GM20431 (cell line): ENCODE measurements at regions not wholly inside any gene's neighbourhood (a gene's known extent, or its start where the extent isn't known, plus 50 kb on each side); places are given as distances from the start of the nearest gene placed in this dataset.

Experiments used
- in situ Hi-C: fragments of 300-500 bp; cut with MseI, MboI; formaldehyde crosslinking; loops from one replicate; pipeline ENCODE4 v1.15.0; 2020; ENCODE audit warnings: low sequenced_read_pairs; ENCODE audit not compliant: unreplicated experiment

DNA sequence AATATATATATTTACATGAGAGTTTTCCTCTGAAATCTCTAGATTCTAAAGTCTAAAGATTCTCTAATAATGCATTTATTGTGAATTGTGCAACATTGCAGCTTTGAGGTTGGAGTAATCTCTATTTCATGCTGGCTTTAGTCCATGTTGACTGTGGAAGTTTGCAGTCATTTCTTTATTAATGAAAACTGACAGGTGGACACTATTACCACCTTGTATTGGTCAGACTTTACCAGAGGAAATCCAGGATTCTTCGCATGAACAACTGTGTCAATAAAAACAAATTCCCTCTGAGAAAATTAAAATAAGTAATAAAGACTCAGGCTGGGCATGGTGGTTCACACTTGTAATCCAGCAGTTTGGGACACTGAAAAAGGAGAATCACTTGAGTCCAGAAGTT, 274.1 kb downstream of the SHQ1 start:
- in situ Hi-C loops: no loop called here

DNA sequence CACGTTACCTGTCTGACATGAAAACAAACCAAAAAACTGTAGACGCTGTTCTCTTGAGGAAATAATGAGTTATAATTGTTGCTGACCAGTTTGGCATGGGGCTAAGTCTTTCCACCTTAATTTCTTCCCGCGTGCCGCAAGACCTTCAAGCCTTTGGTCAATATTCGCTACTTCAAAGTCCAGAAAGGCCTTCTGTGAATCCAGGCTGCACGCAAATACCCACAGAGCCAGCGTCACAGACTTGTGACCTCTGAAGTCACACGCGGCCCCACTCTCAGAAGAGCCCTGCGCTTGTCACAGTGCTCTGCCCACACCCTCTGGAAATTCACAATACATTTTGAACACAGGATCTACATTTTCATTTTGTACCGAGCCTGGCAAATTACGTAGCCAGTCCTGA, 275.2 kb downstream of the SHQ1 start:
- in situ Hi-C loops: no loop called here

DNA sequence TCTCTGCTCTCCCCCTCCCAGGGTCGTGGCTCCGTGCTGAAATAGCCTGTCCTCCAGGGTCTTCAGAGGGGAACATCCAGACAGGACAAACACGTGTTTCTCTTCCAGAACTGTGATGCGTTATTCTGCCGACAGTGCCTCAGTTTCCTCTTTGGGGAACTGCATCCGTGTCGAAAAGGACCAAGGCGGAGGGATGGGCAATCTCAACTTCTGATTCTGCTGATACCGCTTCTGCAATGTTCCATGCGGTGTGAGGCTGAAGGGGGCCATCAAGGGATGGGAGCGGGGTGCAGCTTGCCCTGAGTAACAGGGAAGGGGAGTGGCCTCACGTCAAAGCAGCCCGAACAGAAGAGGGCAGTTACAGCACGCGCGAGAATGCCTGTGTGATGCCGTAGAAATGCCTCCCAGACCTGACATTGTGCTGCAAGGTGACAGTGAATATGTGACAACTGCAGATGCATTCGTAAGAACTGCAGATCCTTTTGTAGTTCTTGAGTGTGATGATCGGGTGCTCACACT, 275.7 kb downstream of the SHQ1 start:
- in situ Hi-C loops: no loop called here

DNA sequence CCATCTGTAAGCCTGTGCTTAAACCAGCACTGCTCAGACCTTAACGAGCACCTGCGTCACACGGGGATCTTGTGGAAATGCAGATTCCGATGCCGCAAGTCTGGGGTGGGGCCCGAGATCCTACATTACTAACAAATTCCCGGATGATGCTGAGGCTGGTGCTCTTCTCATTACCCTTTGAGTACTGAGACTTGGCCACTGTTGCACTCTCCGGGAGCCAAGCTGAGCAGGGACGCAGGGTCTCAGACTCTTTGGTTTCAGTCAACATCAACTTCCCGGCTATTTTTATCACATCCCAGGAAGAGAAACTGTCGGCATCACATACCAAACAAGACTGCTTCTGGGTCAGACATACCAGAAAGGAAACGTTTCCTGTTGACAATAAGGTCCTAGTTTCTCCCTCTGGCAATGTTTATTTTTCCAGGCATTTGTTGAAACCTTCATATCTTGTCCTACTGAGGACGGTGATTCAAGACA, 276.6 kb downstream of the SHQ1 start:
- in situ Hi-C loops: no loop called here

DNA sequence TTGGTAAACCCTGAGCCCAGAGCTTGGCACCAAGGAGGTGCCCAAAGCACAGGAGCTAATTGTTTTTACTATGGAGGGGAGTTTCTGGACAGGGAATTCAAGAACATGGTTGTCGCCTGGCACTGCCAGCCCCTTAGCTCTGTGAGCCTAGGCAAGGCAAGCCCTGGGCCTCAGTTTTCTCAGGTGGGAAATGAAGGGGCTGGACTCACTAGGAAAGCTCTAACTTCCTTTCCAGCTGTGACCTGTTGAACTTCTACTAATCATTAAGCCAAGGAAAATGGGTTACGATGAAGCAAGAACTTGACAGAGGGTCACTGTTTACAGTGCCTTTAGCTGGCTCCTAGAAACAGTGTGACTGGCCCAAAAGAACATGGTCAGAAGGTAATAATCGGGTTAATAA, 277.2 kb downstream of the SHQ1 start:
- in situ Hi-C loops: no loop called here

DNA sequence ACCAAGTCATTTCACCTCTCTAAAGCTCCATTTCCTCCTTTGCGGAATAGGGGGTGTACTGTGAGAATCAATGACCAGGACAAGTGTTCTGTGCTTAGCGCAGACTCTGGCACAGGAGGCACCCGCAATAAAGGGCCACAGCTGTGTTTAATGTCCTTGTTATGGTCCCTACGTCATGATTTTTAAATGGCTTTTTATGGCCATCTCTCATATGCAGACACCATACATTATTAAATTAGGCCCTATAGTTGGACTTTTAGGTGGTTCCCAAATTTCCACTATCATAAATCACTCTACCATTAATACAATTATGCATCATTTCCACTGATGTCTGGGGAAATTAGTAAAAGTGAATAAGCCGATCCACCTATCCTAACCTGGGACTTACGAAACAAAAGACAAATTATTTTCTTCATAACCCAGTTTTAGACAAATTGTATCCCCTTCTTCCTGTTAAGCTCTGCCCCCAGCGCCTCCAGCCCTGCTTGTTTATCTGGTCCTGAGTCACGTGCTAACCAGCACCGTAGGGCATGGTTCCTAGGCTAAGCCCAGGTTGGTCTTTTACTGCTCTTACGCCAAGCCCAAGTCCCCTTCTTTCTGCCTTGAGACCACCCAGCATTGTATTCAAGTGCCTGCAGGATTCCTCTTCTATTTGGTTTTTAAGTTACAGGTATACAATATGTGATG, 278.3 kb downstream of the SHQ1 start:
- in situ Hi-C loops: no loop called here

DNA sequence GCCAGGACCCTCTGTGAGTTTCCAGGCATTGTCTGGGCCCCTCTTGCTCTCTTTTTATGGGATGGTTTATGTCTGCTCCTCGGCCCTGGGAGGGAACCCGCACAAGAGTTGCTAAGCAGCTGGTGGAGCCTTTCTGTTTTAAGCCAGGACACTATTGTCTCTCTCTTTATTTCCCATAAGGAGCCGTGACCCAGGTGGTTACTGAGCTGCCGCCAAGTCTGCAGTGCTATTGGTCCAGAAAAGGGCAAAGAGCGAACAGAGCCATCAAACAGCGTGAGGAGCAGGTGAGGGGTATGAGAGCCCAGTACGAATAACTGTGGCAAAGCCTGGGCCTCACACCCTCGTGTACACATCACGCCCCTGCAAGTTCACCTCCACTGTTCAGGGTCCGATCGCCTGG, 280.2 kb downstream of the SHQ1 start:
- in situ Hi-C loops: no loop called here

DNA sequence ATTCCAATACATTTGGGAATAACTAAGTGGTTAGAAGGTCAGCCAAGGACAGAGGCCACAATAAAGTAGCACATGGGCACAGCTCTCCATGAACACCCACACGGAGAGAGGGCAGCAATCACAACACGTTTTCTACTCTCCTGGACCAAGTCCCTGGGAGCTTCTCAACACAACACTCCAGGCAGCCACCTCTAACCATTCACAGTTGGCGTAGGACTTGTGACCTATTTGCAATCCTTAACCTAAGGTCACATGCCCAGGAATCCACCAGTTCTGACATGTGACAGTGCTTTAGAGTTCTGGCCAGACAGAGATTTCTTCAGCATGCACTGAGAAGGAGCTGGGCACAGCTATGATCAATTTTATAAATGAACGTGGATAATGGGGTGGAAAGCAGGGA, 280.8 kb downstream of the SHQ1 start:
- in situ Hi-C loops: no loop called here

DNA sequence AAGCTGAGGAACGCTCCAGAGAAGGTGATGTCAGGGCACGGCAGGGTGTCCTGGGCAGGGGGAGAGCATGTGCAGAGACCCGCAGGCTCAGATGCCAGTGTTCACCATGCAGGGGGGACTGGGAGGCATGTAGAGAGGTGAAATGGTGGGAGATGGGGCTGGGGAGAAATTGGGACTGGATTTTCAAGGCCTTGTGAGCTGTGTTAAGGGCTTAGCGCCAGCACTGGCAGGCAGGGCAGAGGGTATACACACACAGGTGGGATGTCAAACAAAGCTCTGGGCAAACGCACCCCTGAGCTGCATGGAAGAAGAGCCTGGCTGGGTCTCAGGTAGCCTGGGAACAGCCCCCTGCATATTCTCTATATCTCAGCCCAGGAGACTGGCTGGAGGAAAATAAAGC, 282.7 kb downstream of the SHQ1 start:
- in situ Hi-C loops: no loop called here

DNA sequence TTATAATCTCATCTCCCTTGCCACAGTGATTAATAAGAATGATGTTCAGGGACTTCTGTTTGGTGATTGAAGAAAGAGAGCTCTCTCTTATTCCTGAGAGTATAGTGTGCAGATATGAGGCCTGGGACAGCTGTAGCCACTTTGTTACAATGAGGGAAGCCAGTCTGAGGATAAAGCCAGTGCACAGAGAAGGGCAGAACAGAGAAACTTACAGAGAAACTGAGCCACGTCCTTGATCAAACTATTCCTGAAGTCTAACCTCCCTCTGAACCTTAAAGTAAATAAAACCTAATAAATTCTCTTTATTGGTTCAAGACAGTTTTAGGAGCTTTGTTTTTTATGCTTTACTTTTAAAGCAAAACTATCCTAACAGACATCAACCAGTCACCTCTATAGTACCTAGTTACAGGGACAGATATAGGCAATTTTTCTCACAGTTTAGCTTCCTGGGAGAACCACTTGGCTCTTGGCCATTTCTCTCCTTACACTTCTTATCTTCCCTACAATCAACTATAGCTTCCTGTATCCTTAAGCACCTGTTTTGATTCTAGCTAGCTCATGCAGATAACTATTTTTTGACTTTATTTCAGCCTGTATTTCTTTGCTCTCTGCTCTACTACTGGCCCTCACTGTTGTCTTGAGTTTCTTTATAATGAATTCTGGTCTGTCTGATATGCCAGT, 284.4 kb downstream of the SHQ1 start:
- in situ Hi-C loops: no loop called here

DNA sequence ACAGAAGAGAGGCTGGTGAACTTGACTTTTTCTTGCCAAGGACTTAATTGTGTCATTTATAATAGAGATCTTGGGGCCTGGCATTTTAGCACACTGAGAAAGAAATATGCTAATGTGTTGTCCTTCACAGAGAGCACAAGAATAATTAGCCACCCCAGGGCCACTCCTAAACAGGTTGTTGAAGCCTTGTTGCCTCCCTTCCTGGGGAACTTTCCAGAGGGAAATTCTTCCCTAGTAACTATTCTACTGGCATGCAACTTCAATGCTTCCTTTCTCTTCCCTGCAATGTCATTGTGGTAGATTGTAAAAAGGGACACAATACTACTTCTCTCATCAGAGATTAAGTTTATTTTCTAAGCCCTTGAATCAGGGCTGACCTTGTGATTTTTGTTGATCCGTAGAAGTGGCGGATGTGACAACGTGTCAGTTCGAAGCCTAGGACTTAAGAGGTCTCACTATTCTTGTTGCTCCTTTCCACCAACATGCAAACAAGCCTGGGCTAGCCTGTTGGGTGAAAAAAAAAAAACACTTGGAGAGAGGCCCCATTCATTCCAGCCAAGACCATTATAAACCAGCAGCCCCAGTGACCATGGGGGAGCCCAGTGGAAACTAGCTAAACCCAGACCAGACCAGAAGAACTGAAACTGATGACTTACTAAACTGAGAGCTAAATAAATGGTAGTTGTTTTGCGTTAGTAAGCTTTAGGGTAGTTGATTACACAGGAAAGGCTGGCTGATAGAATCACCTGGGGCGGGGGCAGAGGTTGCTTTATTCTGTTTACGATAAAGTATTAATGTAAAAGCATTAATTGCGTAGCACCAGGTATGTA, 287.2 kb downstream of the SHQ1 start:
- in situ Hi-C loops: no loop called here

DNA sequence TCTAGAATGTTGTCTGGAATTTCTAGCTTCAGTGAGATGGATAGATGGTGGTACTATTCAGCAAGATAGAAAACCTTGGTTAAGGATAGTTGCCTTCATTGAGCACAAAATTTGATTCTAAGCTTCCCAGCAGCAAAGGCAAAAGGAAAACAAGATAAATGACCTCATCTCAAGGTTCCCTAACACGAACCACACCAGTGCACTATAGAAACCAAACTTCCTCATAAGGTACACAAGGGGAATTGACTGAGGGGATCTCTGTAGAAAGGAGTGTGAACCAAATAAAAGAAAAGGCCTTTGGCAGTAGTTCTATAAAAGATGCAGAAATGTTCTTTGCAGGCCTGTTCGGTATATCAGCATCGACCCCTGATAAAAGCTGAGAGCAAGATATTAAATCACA, 288.9 kb downstream of the SHQ1 start:
- in situ Hi-C loops: no loop called here

DNA sequence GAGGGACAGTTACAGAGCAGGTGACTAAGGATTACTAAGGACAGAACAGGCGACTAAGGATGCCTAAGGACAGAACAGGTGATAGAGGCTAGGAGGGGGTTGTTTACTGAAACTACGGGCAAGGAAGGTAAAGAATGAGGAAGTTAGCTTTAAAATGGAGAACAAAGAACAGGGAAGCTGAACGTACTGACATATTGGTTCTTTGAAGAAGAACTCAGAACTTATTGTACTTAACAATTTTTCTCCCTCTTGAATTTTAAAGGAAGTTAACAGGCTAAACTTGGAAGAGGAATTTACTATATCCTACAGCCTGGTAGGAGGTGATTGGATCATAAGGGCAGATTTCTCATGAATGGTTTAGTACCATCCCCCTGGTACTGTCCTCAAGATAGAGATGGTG, 290.2 kb downstream of the SHQ1 start:
- in situ Hi-C loops: no loop called here

DNA sequence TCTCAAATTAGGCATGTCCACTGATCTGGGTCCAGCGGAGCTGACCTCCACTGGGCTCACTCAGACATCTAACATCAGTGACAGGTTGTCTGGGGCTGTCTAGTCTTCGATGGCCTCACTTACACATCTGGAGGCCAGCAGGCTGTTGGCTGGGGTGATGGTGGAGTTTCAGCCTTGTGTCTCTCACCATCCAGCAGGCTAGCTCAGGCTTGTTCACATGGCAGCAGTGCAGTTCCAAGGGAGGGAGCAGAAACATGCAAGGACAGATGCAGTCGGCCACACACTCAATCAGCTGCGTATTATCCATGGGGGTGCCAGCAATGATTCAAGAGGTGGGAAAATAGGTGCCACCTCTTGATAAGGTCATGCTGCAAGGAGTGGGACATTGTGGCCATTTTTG, 292.5 kb downstream of the SHQ1 start:
- in situ Hi-C loops: no loop called here

DNA sequence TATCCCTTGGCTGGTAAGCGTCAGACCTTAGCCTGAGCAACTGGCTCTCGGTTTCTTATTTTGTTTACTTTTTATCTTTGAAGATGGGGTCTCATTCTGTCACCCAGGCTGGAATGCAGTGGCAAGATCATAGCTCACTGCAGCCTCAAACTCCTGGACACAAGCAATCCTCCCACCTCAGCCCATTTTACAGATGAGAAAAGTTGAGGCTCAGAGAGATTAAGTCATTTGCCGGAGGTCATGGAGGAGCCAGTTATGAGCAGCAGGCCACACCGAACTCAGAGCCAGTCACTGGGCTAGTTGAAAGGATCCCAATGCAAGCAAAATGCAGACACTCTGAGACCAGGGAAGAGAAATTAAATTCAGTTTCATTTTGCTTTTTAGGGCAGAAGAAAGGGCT, 293.6 kb downstream of the SHQ1 start:
- in situ Hi-C loops: no loop called here

DNA sequence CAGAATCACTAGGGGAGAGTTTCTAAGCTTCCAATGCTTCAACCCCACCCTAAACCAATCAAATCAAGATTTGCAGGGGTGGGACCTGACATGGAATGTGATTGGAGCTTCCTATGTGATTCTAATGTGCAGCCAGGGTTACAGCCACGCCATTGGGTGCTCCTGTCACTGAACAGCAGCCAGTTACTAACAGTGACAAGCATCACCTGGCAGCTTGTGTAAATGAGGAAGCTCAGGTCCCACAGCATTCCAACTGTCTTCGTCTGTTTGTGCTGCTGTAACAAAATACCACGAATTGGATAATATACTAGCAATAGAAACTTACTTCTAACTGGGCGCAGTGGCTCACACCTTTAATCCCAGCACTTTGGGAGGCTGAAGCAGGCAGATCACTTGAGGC, 294.9 kb downstream of the SHQ1 start:
- in situ Hi-C loops: no loop called here

DNA sequence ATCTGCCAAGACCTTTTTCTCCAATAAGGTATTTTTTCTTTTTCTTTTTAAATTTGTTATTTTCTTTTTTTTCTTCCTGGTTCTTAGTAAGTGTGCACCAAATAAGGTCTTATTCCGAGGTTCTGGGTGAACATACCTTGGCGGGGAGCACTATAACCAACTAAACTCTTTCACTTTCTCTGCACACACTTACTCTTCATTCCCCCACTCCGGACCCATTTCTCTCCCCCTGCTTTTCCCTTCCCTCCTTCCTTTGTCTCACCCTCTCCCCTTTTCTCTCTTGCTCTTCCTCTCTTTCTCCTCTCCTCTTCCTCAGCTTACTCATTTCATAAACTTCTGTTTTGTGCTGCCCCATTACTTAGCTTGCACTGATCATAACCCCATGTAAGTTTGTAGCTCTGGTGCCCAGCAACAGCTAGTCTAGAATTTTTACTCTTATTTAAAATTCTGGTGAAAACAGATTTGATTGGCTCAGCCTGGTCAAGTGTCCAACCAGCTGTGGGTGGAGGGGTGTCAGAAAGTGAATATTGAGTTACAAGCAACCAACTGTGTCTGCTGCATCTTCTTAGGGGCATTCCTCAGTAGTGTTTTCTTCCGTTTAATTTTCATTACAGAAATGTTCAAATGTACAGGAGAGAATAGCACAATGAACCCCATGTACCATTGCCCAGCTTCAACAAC, 297.5 kb downstream of the SHQ1 start:
- in situ Hi-C loops: no loop called here

DNA sequence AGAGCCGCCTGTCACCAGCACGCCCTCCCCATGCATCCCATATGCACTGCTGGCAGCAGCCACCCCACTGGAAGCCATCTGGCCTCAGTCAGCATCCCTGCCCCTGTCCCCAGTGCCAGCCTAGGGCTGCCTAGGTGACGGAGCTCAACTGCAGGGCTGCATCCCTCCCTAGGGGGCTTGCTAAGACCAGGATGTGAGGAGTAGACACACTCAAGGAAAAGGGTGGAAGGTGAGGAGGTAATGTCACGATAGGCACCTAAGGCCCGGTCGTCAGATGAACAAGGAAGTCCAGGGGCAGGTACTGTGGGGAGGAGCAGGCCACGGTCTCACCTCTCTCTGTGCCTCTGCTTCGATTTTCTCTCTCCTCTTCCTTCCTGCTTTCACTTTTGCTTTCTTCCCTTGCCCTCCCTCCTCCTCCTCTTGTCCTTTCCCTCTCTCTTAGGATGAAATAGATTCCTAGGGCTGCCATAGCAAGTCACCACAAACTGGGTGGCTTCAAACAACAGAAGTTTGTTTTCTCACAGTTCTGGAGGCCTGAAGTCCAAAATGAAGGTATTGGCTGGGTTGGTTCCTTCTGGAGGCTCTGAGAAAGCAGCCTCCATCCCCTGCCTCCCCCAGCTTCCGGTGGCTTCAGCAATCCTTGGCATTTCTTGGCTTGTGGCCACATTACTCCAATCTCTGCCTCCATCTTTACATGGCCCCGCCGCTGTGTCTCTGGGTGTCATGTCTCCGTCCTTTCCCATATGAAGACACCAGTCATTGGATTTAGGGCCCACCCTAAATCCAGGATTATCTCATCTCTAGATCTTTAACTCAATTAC, 298.3 kb downstream of the SHQ1 start:
- in situ Hi-C loops: no loop called here

DNA sequence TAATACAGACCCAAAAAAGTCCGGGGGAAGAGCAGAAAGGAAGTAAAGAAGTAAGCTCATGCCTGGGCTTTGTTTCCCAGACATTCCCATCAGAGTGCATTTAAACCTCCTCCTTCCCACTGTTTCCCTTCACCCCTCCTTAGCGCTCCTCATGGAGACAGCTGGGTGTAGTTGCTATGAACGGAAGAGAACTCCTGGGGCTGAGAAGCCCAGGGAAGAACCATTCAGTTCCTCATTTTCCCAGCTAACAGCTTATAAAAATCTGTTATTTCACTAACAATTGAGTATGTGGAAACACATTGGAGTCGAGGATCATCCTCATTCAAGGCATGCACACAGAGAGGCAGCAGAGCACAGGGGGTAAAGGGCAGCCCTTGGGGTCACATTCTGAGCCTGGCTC, 299.3 kb downstream of the SHQ1 start:
- in situ Hi-C loops: no loop called here

DNA sequence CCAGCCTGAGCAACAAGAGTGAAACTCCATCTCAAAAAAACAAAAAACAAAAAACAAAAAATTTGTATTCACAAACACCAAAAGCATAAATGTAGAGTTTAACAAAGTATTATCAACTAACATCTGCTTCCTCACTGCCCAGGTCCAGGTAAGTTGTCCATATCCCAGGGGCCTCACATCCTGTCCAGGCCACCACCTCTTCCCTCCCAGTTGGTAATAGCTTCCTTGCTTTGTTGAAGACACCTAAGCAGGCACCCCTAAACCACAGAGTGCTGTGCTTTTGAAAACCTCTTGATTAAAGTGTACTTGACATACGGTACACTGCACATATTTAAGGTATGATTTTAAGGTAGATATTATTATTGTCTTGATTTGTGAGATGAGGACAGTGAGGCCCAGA, 299.8 kb downstream of the SHQ1 start:
- in situ Hi-C loops: no loop called here
